H1 (cell line): ENCODE measurements at regions not wholly inside any gene's neighbourhood (a gene's known extent, or its start where the extent isn't known, plus 50 kb on each side); places are given as distances from the start of the nearest gene placed in this dataset.

Source experiments
- CTCF ChIA-PET: fragments of 300-600 bp; sonication (Branson Sonifier 250); formaldehyde crosslinking; loops from one replicate; lab custom pipeline; 2021; ENCODE audit not compliant: partially characterized antibody; lab: Charles Lee
- POLR2A ChIA-PET: fragments of 300-600 bp; sonication (Branson Sonifier 250); formaldehyde crosslinking; loops from one replicate; lab custom pipeline; 2021; ENCODE audit warnings: inconsistent platforms; ENCODE audit not compliant: partially characterized antibody; lab: Charles Lee
- DNase-seq, 2 experiments: peaks; one replicate each; pipeline versions ENCODE4 v3.0.0 to v3.0.0-alpha.2; 2010 to 2022; ENCODE audit warnings: low spot score in 2 of 2, low read depth in 1 of 2, mixed read lengths in 1 of 2
- FAIRE-seq: peaks from 2 replicates; lab custom pipeline; 2011; peaks lifted over from hg19 to GRCh38; lab: Jason Lieb, UNC
- H2AFZ ChIP-seq: 2 replicates; pipeline ENCODE4 v1.8.1; 2012; ENCODE audit warnings: low read length, inconsistent platforms
- H2AK5ac ChIP-seq: 2 replicates; pipeline ENCODE4 v1.6.1; 2013; ENCODE audit warnings: low read depth, low read length
- H2BK120ac ChIP-seq: replicated peaks from 2 replicates; pipeline ENCODE3; 2013; ENCODE audit warnings: low read depth, low read length, inconsistent platforms
- H2BK12ac ChIP-seq: 2 replicates; pipeline ENCODE4 v1.6.1; 2013; ENCODE audit warnings: low read depth, low read length
- H2BK15ac ChIP-seq: 2 replicates; pipeline ENCODE4 v1.6.1; 2013; ENCODE audit warnings: low read length
- H2BK20ac ChIP-seq: 2 replicates; pipeline ENCODE4 v1.6.1; 2013; ENCODE audit warnings: low read length
- H2BK5ac ChIP-seq: 2 replicates; pipeline ENCODE4 v1.6.1; 2013; ENCODE audit warnings: low read depth, low read length
- H3K14ac ChIP-seq: 2 replicates; pipeline ENCODE4 v1.6.1; 2013; ENCODE audit warnings: inconsistent platforms; ENCODE audit not compliant: insufficient read length
- H3K18ac ChIP-seq: 2 replicates; pipeline ENCODE4 v1.6.1; 2013; ENCODE audit warnings: low read length; ENCODE audit errors: extremely low read depth
- H3K23ac ChIP-seq: 2 replicates; pipeline ENCODE4 v1.6.1; 2013; ENCODE audit warnings: inconsistent platforms; ENCODE audit not compliant: insufficient read length
- H3K23me2 ChIP-seq: 2 replicates; pipeline ENCODE4 v1.6.1; 2013; ENCODE audit warnings: low read depth, low read length
- H3K27ac ChIP-seq: 2 replicates; pipeline ENCODE4 v1.6.1; 2011; ENCODE audit warnings: low read depth, low read length, inconsistent platforms
- H3K27me3 ChIP-seq, 4 experiments: replicated peaks in 1 of 4; 1 replicate in 1 of 4; 2 replicates in 3 of 4; pipeline versions ENCODE4 v1.6.1 to v1.8.1; 2011 to 2013; ENCODE audit warnings: low read length in 3 of 4, mild to moderate bottlenecking in 3 of 4, inconsistent platforms in 2 of 4, mixed read lengths in 2 of 4, moderate library complexity in 1 of 4; ENCODE audit not compliant: control insufficient read depth in 3 of 4, insufficient read depth in 3 of 4; ENCODE audit errors: extremely low read depth in 1 of 4
- H3K36me3 ChIP-seq, 4 experiments: 2 replicates each; pipeline versions ENCODE4 v1.6.1 to v1.8.1; 2011 to 2013; ENCODE audit warnings: mild to moderate bottlenecking in 4 of 4, low read length in 3 of 4, moderate library complexity in 2 of 4, control low read depth in 1 of 4, inconsistent platforms in 1 of 4; ENCODE audit not compliant: insufficient read depth in 4 of 4, control insufficient read depth in 2 of 4
- H3K4ac ChIP-seq: replicated peaks from 2 replicates; pipeline ENCODE3; 2013; ENCODE audit warnings: low read length, low read depth, mixed read lengths, inconsistent platforms; ENCODE audit not compliant: insufficient read length
- H3K4me1 ChIP-seq, 4 experiments: replicated peaks in 1 of 4; 1 replicate in 1 of 4; 2 replicates in 3 of 4; pipeline versions ENCODE4 v1.6.1 to v1.8.1; 2011 to 2013; ENCODE audit warnings: low read length in 3 of 4, inconsistent platforms in 2 of 4, mixed read lengths in 1 of 4; ENCODE audit not compliant: insufficient read depth in 4 of 4, control insufficient read depth in 3 of 4
- H3K4me2 ChIP-seq, 2 experiments: 2 replicates each; pipeline versions ENCODE4 v1.6.1 to v1.8.1; 2011 to 2013; ENCODE audit warnings: low read depth in 2 of 2, low read length in 2 of 2, control low read depth in 1 of 2, inconsistent platforms in 1 of 2, mild to moderate bottlenecking in 1 of 2; ENCODE audit not compliant: insufficient read depth in 1 of 2
- H3K4me3 ChIP-seq, 4 experiments: fragments of 200-600, 300-600 bp in 1 of 4; sonication (generic), shearing (Covaris generic), sonication (Bioruptor Twin) in 1 of 4; 2 replicates each; pipeline versions ENCODE4 v1.5.1 to v1.8.1; 2011 to 2016; ENCODE audit warnings: low read length in 4 of 4, low read depth in 3 of 4, control low read depth in 2 of 4, inconsistent platforms in 2 of 4, mild to moderate bottlenecking in 2 of 4, mixed read lengths in 1 of 4, moderate library complexity in 1 of 4; ENCODE audit not compliant: insufficient read depth in 2 of 4; ENCODE audit errors: extremely low read depth in 1 of 4
- H3K56ac ChIP-seq: replicated peaks from 2 replicates; pipeline ENCODE3; 2013; ENCODE audit warnings: low read depth, mild to moderate bottlenecking, mixed read lengths, low read length, inconsistent platforms; ENCODE audit not compliant: insufficient read length
- H3K79me1 ChIP-seq: 2 replicates; pipeline ENCODE4 v1.6.1; 2013; ENCODE audit warnings: low read depth, low read length, control low read depth
- H3K79me2 ChIP-seq, 2 experiments: 2 replicates each; pipeline versions ENCODE4 v1.6.1 to v1.8.1; 2012 to 2013; ENCODE audit warnings: low read length in 2 of 2, mild to moderate bottlenecking in 2 of 2, inconsistent platforms in 1 of 2; ENCODE audit not compliant: insufficient read depth in 2 of 2, control insufficient read depth in 1 of 2
- H3K9ac ChIP-seq, 4 experiments: replicated peaks in 1 of 4; 1 replicate in 1 of 4; 2 replicates in 3 of 4; pipeline versions ENCODE4 v1.6.1 to v1.8.1; 2011 to 2013; ENCODE audit warnings: low read depth in 3 of 4, low read length in 3 of 4, control low read depth in 2 of 4, mild to moderate bottlenecking in 2 of 4, moderate library complexity in 2 of 4, inconsistent platforms in 1 of 4; ENCODE audit errors: extremely low read depth in 1 of 4
- H3K9me3 ChIP-seq, 2 experiments: 2 replicates each; pipeline versions ENCODE4 v1.6.1 to v1.8.1; 2012 to 2013; ENCODE audit warnings: mild to moderate bottlenecking in 2 of 2, moderate library complexity in 2 of 2, control low read depth in 1 of 2, inconsistent platforms in 1 of 2, low read depth in 1 of 2, low read length in 1 of 2, mixed read lengths in 1 of 2; ENCODE audit not compliant: insufficient read depth in 2 of 2
- H4K20me1 ChIP-seq, 2 experiments: replicated peaks in 1 of 2; 2 replicates each; pipeline versions ENCODE3 to v1.8.1; 2011 to 2013; ENCODE audit warnings: inconsistent platforms in 2 of 2, low read length in 2 of 2, mild to moderate bottlenecking in 1 of 2; ENCODE audit not compliant: insufficient read depth in 2 of 2, control insufficient read depth in 1 of 2
- H4K5ac ChIP-seq: 2 replicates; pipeline ENCODE4 v1.6.1; 2013; ENCODE audit warnings: low read length, low read depth, mixed read lengths, inconsistent platforms; ENCODE audit not compliant: insufficient read length
- H4K8ac ChIP-seq: 2 replicates; pipeline ENCODE4 v1.8.0; 2013; ENCODE audit warnings: mild to moderate bottlenecking, moderate library complexity, low read length, inconsistent platforms; ENCODE audit not compliant: insufficient read depth; ENCODE audit errors: extremely low read depth
- H4K91ac ChIP-seq: replicated peaks from 2 replicates; pipeline ENCODE3; 2013; ENCODE audit warnings: low read length, mixed read lengths, inconsistent platforms; ENCODE audit not compliant: insufficient read length
- CBX8 ChIP-seq: fragments of 300-800, 300-1000 bp; sonication (generic); IDR thresholded peaks from 2 replicates; pipeline ENCODE4 v1.7.1; 2016; ENCODE audit warnings: low read depth, low read length, borderline replicate concordance
- EGR1 ChIP-seq: IDR thresholded peaks from 2 replicates; pipeline ENCODE4 v1.6.1; 2011; ENCODE audit warnings: low read depth, low read length, borderline replicate concordance
- PHF8 ChIP-seq: fragments of 200-600 bp; sonication (generic); conservative IDR thresholded peaks from 2 replicates; pipeline ENCODE4 v1.7.1; 2012; ENCODE audit warnings: low read depth, mild to moderate bottlenecking, inconsistent platforms, low read length, moderate library complexity
- POLR2AphosphoS5 ChIP-seq: IDR thresholded peaks from 2 replicates; pipeline ENCODE4 v1.6.1; 2011; ENCODE audit warnings: low read depth, low read length
- SP4 ChIP-seq: IDR thresholded peaks from 2 replicates; pipeline ENCODE4 v1.6.1; 2012; ENCODE audit warnings: low read length, inconsistent platforms
- USF2 ChIP-seq: IDR thresholded peaks from 2 replicates; pipeline ENCODE4 v1.6.1; 2011; ENCODE audit warnings: low read length, improper control_type of control experiment
- WGBS, 2 experiments: shearing (Covaris generic) in 1 of 2; methylation state at CpG; one replicate each; pipeline versions ENCODE4 v1.1.6 to v1.1.7; 2013 to 2015; ENCODE audit warnings: low lambda C conversion rate in 2 of 2, mixed read lengths in 2 of 2, inconsistent platforms in 1 of 2, low coverage in 1 of 2, missing lambda C conversion rate in 1 of 2; ENCODE audit not compliant: insufficient replicate concordance in 2 of 2, insufficient coverage in 1 of 2, insufficient read length in 1 of 2; ENCODE audit errors: extremely low coverage in 1 of 2, missing lambda C conversion rate in 1 of 2; 5-methylcytosine and 5-hydroxymethylcytosine counted together

GRCh38 chr5:161051920-161052500, 200.0 kb upstream of the ATP10B start:
- Histone ChIP-seq H3K9ac (no peak overlapping the region), H3K23me2 (no peaks in the 10 kb centered on the region), H3K23ac (no peak overlapping the region), H3K27ac (no peak overlapping the region), H4K5ac (no peak overlapping the region), H2BK12ac (no peak overlapping the region), H4K8ac (no peak overlapping the region), H2BK120ac (no peak overlapping the region), H3K14ac (no peak overlapping the region), H4K20me1 (no peaks in the 10 kb centered on the region), H3K79me2 (no peaks in the 10 kb centered on the region), H3K9me3 (no peaks in the 10 kb centered on the region), H3K27me3 (no peaks in the 10 kb centered on the region), H2AFZ (no peak overlapping the region), H3K56ac (no peak overlapping the region), H3K18ac (no peak overlapping the region), H2BK15ac (no peak overlapping the region), H3K4ac (no peak overlapping the region), H3K4me2 (no peak overlapping the region), H2AK5ac (no peak overlapping the region), H3K36me3 (no peaks in the 10 kb centered on the region), H3K79me1 (no peaks in the 10 kb centered on the region), H3K4me3 (no peak overlapping the region), H3K4me1 (no peaks in the 10 kb centered on the region), H2BK5ac (no peak overlapping the region), H4K91ac (no peak overlapping the region), H2BK20ac (no peak overlapping the region)
- ChIA-PET POLR2A (no interaction called here), CTCF (interaction anchor here (1.1 to 1.3 kb wide), 2 partner anchors 20 to 80 kb away, joined by 3 read pairs; no protein-coding TSS in a partner anchor)
- DNase-seq (no peak), FAIRE-seq (no peak)
- TF ChIP-seq EGR1, result no peak
- no peak for TF ChIP-seq USF2
- TF ChIP-seq SP4, result no peak
- no peak for TF ChIP-seq POLR2AphosphoS5
- TF ChIP-seq PHF8, result no peak
- TF ChIP-seq CBX8, result no peak
- WGBS, 2 experiments, result 89% methylated on average over 4 of the region's 4 CpGs; no CpG with 5 or more reads in 1 of the 2 experiments
